PC-9 (cell line): ENCODE measurements at regions not wholly inside any gene's neighbourhood (a gene's known extent, or its start where the extent isn't known, plus 50 kb on each side); places are given as distances from the start of the nearest gene placed in this dataset.

Experiments used
- CTCF ChIP-seq: fragments of 200-600 bp; sonication (generic); conservative IDR thresholded peaks from 2 replicates; pipeline ENCODE4 v1.6.1; 2017; ENCODE audit warnings: mixed run types, antibody characterized with exemption, mild to moderate bottlenecking, moderate library complexity
- EZH2 ChIP-seq: fragments of 200-600 bp; sonication (generic); IDR thresholded peaks from 2 replicates; pipeline ENCODE4 v1.8.0; 2017; ENCODE audit warnings: antibody characterized with exemption, low read depth

- TF ChIP-seq EZH2: no peak
- no peak for TF ChIP-seq CTCF
Measured at GRCh38 chr2:9071584-9072124, 68.2 kb upstream of the MBOAT2 start.
